ENCODE measurements at regions not wholly inside any gene's neighbourhood (a gene's known extent, or its start where the extent isn't known, plus 50 kb on each side); places are given as distances from the start of the nearest gene placed in this dataset.
"Not testable (repeated sequence)": the region's sequence is repeated elsewhere in the genome, so short reads cannot be mapped to it uniquely, and the experiment has no call there.

- not testable (repeated sequence) for TF ChIP-seq CTCF (conservative IDR thresholded peaks at IDR 0.05; ENCODE audit: low read length); EZH2phosphoT487 (IDR thresholded peaks at IDR 0.05; ENCODE audit: borderline replicate concordance, low read depth, low read length)
These were observed 517.5 kb upstream of the NUDT12 start for GRCh38 chr5:104079861-104080645.
